Mesothelial cell of epicardium (in vitro differentiated cells): ENCODE measurements at regions not wholly inside any gene's neighbourhood (a gene's known extent, or its start where the extent isn't known, plus 50 kb on each side); places are given as distances from the start of the nearest gene placed in this dataset.
A peak's percentile ranks its signal among the peaks of the same experiment; 100 is the strongest.

ENCODE experiments used
- DNase-seq, 2 experiments: peaks; one replicate each; pipeline ENCODE4 v3.0.0; 2021; ENCODE audit warnings: low spot score in 2 of 2; ENCODE audit not compliant: unreplicated experiment in 2 of 2
- H3K27ac Mint-ChIP-seq: 2 replicates; pipeline ENCODE4 v1.8.0; 2021; ENCODE audit warnings: mixed read lengths
- H3K27me3 Mint-ChIP-seq: 2 replicates; pipeline ENCODE4 v1.8.0; 2021; ENCODE audit warnings: low read depth, mixed read lengths
- H3K36me3 Mint-ChIP-seq: 2 replicates; pipeline ENCODE4 v1.8.0; 2021; ENCODE audit warnings: mixed read lengths
- H3K4me1 Mint-ChIP-seq: 2 replicates; pipeline ENCODE4 v1.8.0; 2021; ENCODE audit warnings: mixed read lengths
- H3K4me3 Mint-ChIP-seq: 2 replicates; pipeline ENCODE4 v1.8.0; 2021; ENCODE audit warnings: mild to moderate bottlenecking, moderate library complexity, mixed read lengths
- H3K9me3 Mint-ChIP-seq: 2 replicates; pipeline ENCODE4 v1.8.0; 2021; ENCODE audit warnings: mixed read lengths
- CTCF ChIP-seq: fragments of 200-600 bp; sonication (generic); IDR thresholded peaks from one replicate; pipeline ENCODE4 v1.5.0; 2021; ENCODE audit warnings: antibody characterized with exemption; ENCODE audit not compliant: unreplicated experiment

DNA sequence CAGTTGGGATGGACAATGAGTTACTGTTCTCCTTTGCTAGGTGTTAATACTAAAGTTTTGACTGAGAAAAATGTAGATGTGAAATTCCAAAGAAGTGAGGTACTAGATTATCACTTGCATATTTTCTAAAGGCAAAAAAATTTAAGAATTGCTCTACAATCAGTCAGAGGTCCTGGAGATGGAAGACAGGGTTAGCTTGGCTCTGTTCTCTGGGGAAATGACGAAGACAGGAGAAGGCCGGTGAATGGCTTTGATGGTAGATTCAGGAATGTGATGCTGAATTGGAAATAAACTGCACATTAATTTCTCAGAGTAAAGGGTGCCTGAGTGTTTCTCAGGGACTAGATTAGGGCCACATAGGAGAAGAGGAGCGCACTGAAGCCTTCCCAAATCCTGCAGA lies 214.0 kb upstream of the LEF1 start:
- DNase-seq, result no peak
- H3K36me3 Mint-ChIP-seq, result no peaks in the 10 kb centered on the region

DNA sequence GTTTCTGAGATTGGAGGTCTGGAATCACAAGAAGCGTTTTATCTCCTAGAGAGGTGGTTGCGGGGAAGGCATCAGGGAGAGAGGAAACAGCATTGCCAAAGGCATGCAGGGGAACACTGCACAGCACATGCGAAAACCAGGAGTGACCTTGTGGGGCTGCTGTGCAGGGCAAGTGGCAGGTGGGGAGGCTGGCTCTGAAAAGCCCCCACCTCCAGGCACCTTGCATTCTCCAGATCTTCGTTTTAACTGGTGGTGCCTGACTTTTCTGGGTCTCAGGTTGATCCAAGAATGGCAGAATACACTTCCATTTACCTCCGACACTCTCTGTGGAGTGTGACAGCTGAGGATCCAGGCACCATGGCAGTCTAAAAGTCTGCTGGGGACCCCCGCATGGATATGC lies 209.4 kb upstream of the LEF1 start:
- Mint-ChIP-seq H3K4me3 (no peak overlapping the region), H3K36me3 (no peaks in the 10 kb centered on the region), H3K27me3 (peaks cover 3% of the 10 kb centered on the region), H3K4me1 (peaks cover 7% of the 10 kb centered on the region), H3K27ac (no peak overlapping the region), H3K9me3 (peaks cover 5% of the 10 kb centered on the region)
- DNase-seq, result no peak
- TF ChIP-seq CTCF, result no peak

More for the DNA sequence above, 214.0 kb upstream of the LEF1 start:
- no peak for TF ChIP-seq CTCF
- Mint-ChIP-seq H3K9me3 (peaks cover 5% of the 10 kb centered on the region), H3K4me3 (no peak overlapping the region), H3K4me1 (peaks cover 11% of the 10 kb centered on the region), H3K27me3 (no peaks in the 10 kb centered on the region), H3K27ac (peak overlapping the region; percentile 47)

- no peaks in the 10 kb centered on the region for H3K36me3 Mint-ChIP-seq
- H3K27me3 Mint-ChIP-seq, result peaks cover 7% of the 10 kb centered on the region
- H3K4me1 Mint-ChIP-seq, result no peaks in the 10 kb centered on the region
- no peak overlapping the region for H3K4me3 Mint-ChIP-seq
- no peak for TF ChIP-seq CTCF
- no peak overlapping the region for H3K27ac Mint-ChIP-seq
- DNase-seq, result no peak
- peaks cover 5% of the 10 kb centered on the region for H3K9me3 Mint-ChIP-seq
Observed at GRCh38 chr4:108377021-108377420, 208.3 kb upstream of the LEF1 start.

DNA sequence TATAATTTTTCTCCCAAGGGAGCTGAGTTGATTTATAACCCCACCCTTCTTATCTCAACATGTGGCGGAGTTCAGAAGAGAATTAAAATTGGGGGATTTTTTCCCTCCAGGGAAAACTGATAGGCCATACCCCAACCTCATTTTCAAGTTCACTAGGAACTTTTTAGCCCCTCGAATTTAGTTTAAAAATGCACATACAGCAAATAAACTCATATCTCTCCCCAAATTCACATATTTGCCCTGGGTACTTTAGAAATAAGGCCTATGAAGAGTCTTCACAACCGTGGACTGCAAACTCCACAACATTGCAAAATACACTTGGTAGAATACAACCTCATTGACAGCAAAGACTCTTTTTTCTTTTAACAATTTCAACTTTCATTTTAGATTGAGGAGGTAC lies 206.7 kb upstream of the LEF1 start:
- DNase-seq, result no peak
- Mint-ChIP-seq H3K4me3 (no peak overlapping the region), H3K36me3 (no peaks in the 10 kb centered on the region), H3K4me1 (peaks cover 10% of the 10 kb centered on the region), H3K27ac (no peak overlapping the region), H3K9me3 (peaks cover 4% of the 10 kb centered on the region), H3K27me3 (peaks cover 20% of the 10 kb centered on the region)
- TF ChIP-seq CTCF, result no peak

GRCh38 chr4:108372681-108373080 lies 203.9 kb upstream of the LEF1 start:
- no peaks in the 10 kb centered on the region for H3K36me3 Mint-ChIP-seq
- H3K27ac Mint-ChIP-seq, result no peak overlapping the region
- H3K27me3 Mint-ChIP-seq, result peaks cover 26% of the 10 kb centered on the region
- H3K9me3 Mint-ChIP-seq, result no peaks in the 10 kb centered on the region
- DNase-seq, result no peak
- no peak overlapping the region for H3K4me3 Mint-ChIP-seq
- no peak for TF ChIP-seq CTCF
- H3K4me1 Mint-ChIP-seq, result peaks cover 16% of the 10 kb centered on the region

GRCh38 chr4:108371282-108371681 lies 202.6 kb upstream of the LEF1 start:
- no peaks in the 10 kb centered on the region for H3K36me3 Mint-ChIP-seq
- peaks cover 20% of the 10 kb centered on the region for H3K4me1 Mint-ChIP-seq
- TF ChIP-seq CTCF, result no peak
- H3K27me3 Mint-ChIP-seq, result peaks cover 26% of the 10 kb centered on the region
- no peak overlapping the region for H3K27ac Mint-ChIP-seq
- no peak for DNase-seq
- H3K9me3 Mint-ChIP-seq, result no peaks in the 10 kb centered on the region
- no peak overlapping the region for H3K4me3 Mint-ChIP-seq
